K562 (cell line): ENCODE measurements at regions not wholly inside any gene's neighbourhood (a gene's known extent, or its start where the extent isn't known, plus 50 kb on each side); places are given as distances from the start of the nearest gene placed in this dataset.
A peak's percentile ranks its signal among the peaks of the same experiment; 100 is the strongest.

Experiments used
- ATAC-seq: fragments of 200-7000 bp; cut with Tn5 transposase; 3 replicates; pipeline ENCODE4 v1.9.1; 2020; ENCODE audit warnings: moderate library complexity
- BruUV-seq: library from RNA; stranded (reverse); fragments of 400-500 nt; replicated peaks from 2 replicates; lab custom pipeline; 2021; lab: Mats Ljungman, UMichigan
- CTCF ChIA-PET: fragments of 300-600 bp; formaldehyde crosslinking; extraction: SDS; loops from one replicate; lab custom pipeline; 2021; ENCODE audit warnings: low intra/inter-chr PET ratio; lab: Yijun Ruan, JAX
- POLR2A ChIA-PET: fragments of 300-600, 350-650 bp; sonication (Branson Sonifier 250); formaldehyde crosslinking; extraction: SDS; loops from one replicate; lab custom pipeline; 2021; ENCODE audit warnings: antibody characterized with exemption, inconsistent platforms; lab: Yijun Ruan, JAX
- DNase-seq, 4 experiments: peaks; one replicate each; pipeline versions ENCODE4 v3.0.0 to v3.0.0-alpha.2; 2011 to 2018; ENCODE audit warnings: low spot score in 3 of 4, mixed read lengths in 3 of 4; ENCODE audit errors: extremely low read depth in 1 of 4
- FAIRE-seq: peaks from 2 replicates; lab custom pipeline; 2011; peaks lifted over from hg19 to GRCh38; lab: Jason Lieb, UNC
- H2AFZ ChIP-seq: 2 replicates; pipeline ENCODE4 v1.6.0; 2011; ENCODE audit warnings: low read depth, low read length, control low read depth, inconsistent platforms
- H3K27ac ChIP-seq: fragments of 200-600 bp; 3 replicates; pipeline ENCODE4 v1.8.0; 2011; ENCODE audit warnings: low read depth, mild to moderate bottlenecking, control low read depth, inconsistent platforms, low read length, moderate library complexity, mixed read lengths; ENCODE audit errors: extremely low read depth
- H3K27me3 ChIP-seq, 2 experiments: fragments of 300-600 bp in 1 of 2; 2 replicates in 1 of 2; 3 replicates in 1 of 2; pipeline versions ENCODE4 v1.6.0 to v1.8.0; 2011; ENCODE audit warnings: inconsistent platforms in 2 of 2, low read length in 2 of 2, mild to moderate bottlenecking in 1 of 2, mixed read lengths in 1 of 2, moderate library complexity in 1 of 2; ENCODE audit not compliant: control insufficient read depth in 2 of 2, insufficient read depth in 2 of 2
- H3K36me3 ChIP-seq: fragments of 300-600 bp; 3 replicates; pipeline ENCODE4 v1.8.0; 2011; ENCODE audit warnings: mild to moderate bottlenecking, low read length, inconsistent platforms; ENCODE audit not compliant: control insufficient read depth, insufficient read depth
- H3K4me1 ChIP-seq, 2 experiments: fragments of 200-600 bp in 1 of 2; replicated peaks in 1 of 2; 2 replicates in 1 of 2; 3 replicates in 1 of 2; pipeline versions ENCODE4 v1.5.1 to v1.8.0; 2011; ENCODE audit warnings: inconsistent platforms in 2 of 2, low read length in 2 of 2, mild to moderate bottlenecking in 1 of 2, mixed read lengths in 1 of 2, moderate library complexity in 1 of 2; ENCODE audit not compliant: control insufficient read depth in 2 of 2, insufficient read depth in 2 of 2
- H3K4me2 ChIP-seq: 2 replicates; pipeline ENCODE4 v1.6.1; 2011; ENCODE audit warnings: low read length, control low read depth, inconsistent platforms, mixed read lengths; ENCODE audit not compliant: insufficient read depth
- H3K4me3 ChIP-seq: fragments of 200-600 bp; sonication (generic), shearing (Covaris generic); 2 replicates; pipeline ENCODE4 v1.5.1; 2016; ENCODE audit warnings: control low read depth, inconsistent platforms
- H3K79me2 ChIP-seq: fragments of 200-600 bp; 3 replicates; pipeline ENCODE4 v1.8.0; 2011; ENCODE audit warnings: low read length, inconsistent platforms; ENCODE audit not compliant: control insufficient read depth, insufficient read depth
- H3K9ac ChIP-seq, 2 experiments: 2 replicates each; pipeline versions ENCODE4 v1.6.0 to v1.6.1; 2011; ENCODE audit warnings: low read depth in 2 of 2, low read length in 2 of 2, control low read depth in 1 of 2, inconsistent platforms in 1 of 2, mild to moderate bottlenecking in 1 of 2, mixed read lengths in 1 of 2; ENCODE audit not compliant: insufficient read depth in 1 of 2
- H3K9me1 ChIP-seq: one replicate; pipeline ENCODE4 v1.6.0; 2011; ENCODE audit warnings: inconsistent platforms, mild to moderate bottlenecking, low read length, moderate library complexity; ENCODE audit not compliant: control insufficient read depth, insufficient read depth
- H3K9me3 ChIP-seq: replicated peaks from 2 replicates; pipeline ENCODE4 v1.5.1; 2011; ENCODE audit warnings: low read depth, low read length, inconsistent platforms; ENCODE audit not compliant: control insufficient read depth, insufficient read depth
- H4K20me1 ChIP-seq: replicated peaks from 2 replicates; pipeline ENCODE4 v1.6.1; 2011; ENCODE audit warnings: low read length, inconsistent platforms, mixed read lengths; ENCODE audit not compliant: control insufficient read depth, insufficient read depth
- CREM ChIP-seq: IDR thresholded peaks from 2 replicates; pipeline ENCODE4 v1.6.1; 2014; ENCODE audit warnings: antibody characterized with exemption, low read depth
- MYBL2 ChIP-seq, 2 experiments: fragments of 450-650 bp in 1 of 2; sonication (generic) in 1 of 2; formaldehyde crosslinking in 1 of 2; IDR thresholded peaks; 2 replicates each; pipeline versions ENCODE4 v1.6.1 to v1.8.1; 2017 to 2022; ENCODE audit warnings: borderline replicate concordance in 1 of 2, inconsistent platforms in 1 of 2, low read depth in 1 of 2, mild to moderate bottlenecking in 1 of 2, missing genetic modification reagents in 1 of 2, moderate library complexity in 1 of 2
- NFE2 ChIP-seq: IDR thresholded peaks from 2 replicates; pipeline ENCODE4 v1.6.1; 2014; ENCODE audit warnings: antibody characterized with exemption, low read depth
- RHOXF2B ChIP-seq: fragments of 250-450 bp; sonication (Bioruptor Pico); conservative IDR thresholded peaks from 2 replicates; pipeline ENCODE4 v1.5.1; 2021
- SMC3 ChIP-seq: conservative IDR thresholded peaks from 2 replicates; pipeline ENCODE4 v1.6.1; 2011; ENCODE audit warnings: low read depth, low read length, improper control_type of control experiment; ENCODE audit not compliant: insufficient read depth
- ZNF384 ChIP-seq: IDR thresholded peaks from 2 replicates; pipeline ENCODE4 v1.6.1; 2012; ENCODE audit warnings: low read depth, low read length, improper control_type of control experiment
- WGBS: fragments of 100-300 bp; shearing (Covaris generic); methylation state at CpG from one replicate; pipeline ENCODE4 v1.1.6; 2016; ENCODE audit warnings: low coverage, mixed read lengths; ENCODE audit not compliant: insufficient coverage; ENCODE audit errors: missing lambda C conversion rate; 5-methylcytosine and 5-hydroxymethylcytosine counted together
- in situ Hi-C: fragments of 300-500 bp; cut with MboI; formaldehyde crosslinking; loops from 4 replicates; pipeline ENCODE4 v1.15.0; 2018; ENCODE audit warnings: inconsistent platforms, mixed read lengths
- intact Hi-C: fragments of 100-400 bp; cut with micrococcal nuclease; formaldehyde crosslinking; loops from 2 replicates; pipeline ENCODE4 v1.14.2; 2022
- TF ChIP-seq, protein P1 (sequence below): fragments of 250-450 bp; sonication (Bioruptor Pico); IDR thresholded peaks from 2 replicates; pipeline ENCODE4 v1.4.0; 2020; ENCODE audit warnings: mild to moderate bottlenecking, moderate library complexity
- TF ChIP-seq, protein P2 (sequence below), 3 experiments: IDR thresholded peaks in 2 of 3; conservative IDR thresholded peaks in 1 of 3; 2 replicates each; pipeline ENCODE4 v1.5.1; 2011 to 2012; ENCODE audit warnings: low read length in 3 of 3, mild to moderate bottlenecking in 3 of 3, control low read depth in 2 of 3, improper control_type of control experiment in 1 of 3, inconsistent platforms in 1 of 3, low read depth in 1 of 3, mixed read lengths in 1 of 3, moderate library complexity in 1 of 3; ENCODE audit not compliant: insufficient read depth in 2 of 3

DNA sequence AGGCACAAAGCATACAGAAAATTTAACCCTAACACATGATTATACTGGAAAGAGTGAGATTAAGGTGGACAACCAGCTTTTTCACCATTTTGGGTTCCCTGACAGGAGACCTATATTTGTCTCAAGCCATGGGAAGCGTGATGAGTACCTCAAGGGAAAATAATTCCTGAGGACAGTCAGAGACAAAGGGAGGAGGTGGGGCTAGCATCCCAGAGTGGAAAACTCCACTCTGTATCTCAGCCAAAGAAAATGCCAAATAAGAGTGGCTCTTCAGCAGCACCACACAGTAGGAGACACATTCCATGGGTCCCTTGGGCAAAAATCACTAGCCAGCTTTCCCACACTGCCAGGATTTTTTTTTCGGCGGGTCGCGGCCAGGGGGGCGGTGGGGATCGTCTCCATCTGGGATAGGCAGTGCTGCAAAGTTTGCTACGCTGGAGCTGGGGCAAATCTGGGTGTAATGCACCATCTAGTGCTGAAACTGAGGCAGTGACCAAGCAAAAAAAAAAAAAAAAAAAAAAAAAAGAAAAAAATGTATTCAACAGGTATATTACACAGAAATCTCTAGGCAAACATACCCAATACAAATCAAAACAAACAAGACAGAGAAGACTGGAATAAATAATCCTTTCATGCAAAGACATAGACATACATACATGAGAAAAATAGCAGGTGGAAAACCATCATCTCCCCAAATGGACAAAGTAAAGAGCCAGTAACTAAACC, 77.3 kb upstream of the SLC35F1 start:
- Histone ChIP-seq H3K9me1 (no peaks in the 10 kb centered on the region), H3K4me2 (no peak overlapping the region), H3K9me3 (no peaks in the 10 kb centered on the region), H3K27ac (no peak overlapping the region), H2AFZ (no peak overlapping the region), H4K20me1 (no peaks in the 10 kb centered on the region), H3K9ac (no peak overlapping the region), H3K4me1 (no peaks in the 10 kb centered on the region), H3K79me2 (no peaks in the 10 kb centered on the region), H3K36me3 (no peaks in the 10 kb centered on the region), H3K27me3 (no peaks in the 10 kb centered on the region), H3K4me3 (no peak overlapping the region)
- WGBS = 3% methylated on average over 8 of the region's 8 CpGs
- in situ Hi-C loops (no loop called here), intact Hi-C loops (loop anchor here (2.0 to 10.0 kb wide), 4 partner anchors 225 to 483 kb away; partner anchors contain the start of gene GOPC)
- BruUV-seq = no TSS peak
- DNase-seq (peak in 2 of 4 experiments; percentile 14 to 19), FAIRE-seq (no peak), ATAC-seq (peak; percentile 69; the same call in 2 of the 3 replicates)
- CTCF ChIA-PET = interaction anchor here (0.6 to 1.0 kb wide), 3 partner anchors 42 to 1655 kb away, joined by 3 to 4 read pairs (median 4); no protein-coding TSS in a partner anchor
- POLR2A ChIA-PET = no interaction called here
- TF ChIP-seq RHOXF2B (CRISPR knock-in tag) (no peak), CREM (no peak), SMC3 (0 out of 2 replicates have a peak, but pooled peaks have one; percentile 7), ZNF384 (peak; percentile 88), MYBL2 (IDR thresholded peaks at IDR 0.05; ENCODE audit: low read depth) (no peak), MYBL2 (CRISPR knock-in tag; IDR thresholded peaks at IDR 0.05; ENCODE audit: borderline replicate concordance) (no peak), NFE2 (0 out of 2 replicates have a peak, but pooled peaks have one; percentile 16)
- TF ChIP-seq, protein P1, sequence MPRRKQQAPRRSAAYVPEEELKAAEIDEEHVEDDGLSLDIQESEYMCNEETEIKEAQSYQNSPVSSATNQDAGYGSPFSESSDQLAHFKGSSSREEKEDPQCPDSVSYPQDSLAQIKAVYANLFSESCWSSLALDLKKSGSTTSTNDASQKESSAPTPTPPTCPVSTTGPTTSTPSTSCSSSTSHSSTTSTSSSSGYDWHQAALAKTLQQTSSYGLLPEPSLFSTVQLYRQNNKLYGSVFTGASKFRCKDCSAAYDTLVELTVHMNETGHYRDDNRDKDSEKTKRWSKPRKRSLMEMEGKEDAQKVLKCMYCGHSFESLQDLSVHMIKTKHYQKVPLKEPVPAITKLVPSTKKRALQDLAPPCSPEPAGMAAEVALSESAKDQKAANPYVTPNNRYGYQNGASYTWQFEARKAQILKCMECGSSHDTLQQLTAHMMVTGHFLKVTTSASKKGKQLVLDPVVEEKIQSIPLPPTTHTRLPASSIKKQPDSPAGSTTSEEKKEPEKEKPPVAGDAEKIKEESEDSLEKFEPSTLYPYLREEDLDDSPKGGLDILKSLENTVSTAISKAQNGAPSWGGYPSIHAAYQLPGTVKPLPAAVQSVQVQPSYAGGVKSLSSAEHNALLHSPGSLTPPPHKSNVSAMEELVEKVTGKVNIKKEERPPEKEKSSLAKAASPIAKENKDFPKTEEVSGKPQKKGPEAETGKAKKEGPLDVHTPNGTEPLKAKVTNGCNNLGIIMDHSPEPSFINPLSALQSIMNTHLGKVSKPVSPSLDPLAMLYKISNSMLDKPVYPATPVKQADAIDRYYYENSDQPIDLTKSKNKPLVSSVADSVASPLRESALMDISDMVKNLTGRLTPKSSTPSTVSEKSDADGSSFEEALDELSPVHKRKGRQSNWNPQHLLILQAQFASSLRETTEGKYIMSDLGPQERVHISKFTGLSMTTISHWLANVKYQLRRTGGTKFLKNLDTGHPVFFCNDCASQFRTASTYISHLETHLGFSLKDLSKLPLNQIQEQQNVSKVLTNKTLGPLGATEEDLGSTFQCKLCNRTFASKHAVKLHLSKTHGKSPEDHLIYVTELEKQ (CRISPR knock-in tag) = no peak
- TF ChIP-seq, protein P2, sequence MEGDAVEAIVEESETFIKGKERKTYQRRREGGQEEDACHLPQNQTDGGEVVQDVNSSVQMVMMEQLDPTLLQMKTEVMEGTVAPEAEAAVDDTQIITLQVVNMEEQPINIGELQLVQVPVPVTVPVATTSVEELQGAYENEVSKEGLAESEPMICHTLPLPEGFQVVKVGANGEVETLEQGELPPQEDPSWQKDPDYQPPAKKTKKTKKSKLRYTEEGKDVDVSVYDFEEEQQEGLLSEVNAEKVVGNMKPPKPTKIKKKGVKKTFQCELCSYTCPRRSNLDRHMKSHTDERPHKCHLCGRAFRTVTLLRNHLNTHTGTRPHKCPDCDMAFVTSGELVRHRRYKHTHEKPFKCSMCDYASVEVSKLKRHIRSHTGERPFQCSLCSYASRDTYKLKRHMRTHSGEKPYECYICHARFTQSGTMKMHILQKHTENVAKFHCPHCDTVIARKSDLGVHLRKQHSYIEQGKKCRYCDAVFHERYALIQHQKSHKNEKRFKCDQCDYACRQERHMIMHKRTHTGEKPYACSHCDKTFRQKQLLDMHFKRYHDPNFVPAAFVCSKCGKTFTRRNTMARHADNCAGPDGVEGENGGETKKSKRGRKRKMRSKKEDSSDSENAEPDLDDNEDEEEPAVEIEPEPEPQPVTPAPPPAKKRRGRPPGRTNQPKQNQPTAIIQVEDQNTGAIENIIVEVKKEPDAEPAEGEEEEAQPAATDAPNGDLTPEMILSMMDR (IDR thresholded peaks at IDR 0.05 in 2 of 3, conservative IDR thresholded peaks at IDR 0.05 in 1 of 3; ENCODE audit: insufficient read depth in 2 of 3, low read depth in 1 of 3, low read length in 3 of 3) = peak; percentile 39 to 47 (median 43); a peak in 5 of 6 replicates
